GM18508 (cell line): ENCODE measurements at regions not wholly inside any gene's neighbourhood (a gene's known extent, or its start where the extent isn't known, plus 50 kb on each side); places are given as distances from the start of the nearest gene placed in this dataset.
"Not testable (repeated sequence)": the region's sequence is repeated elsewhere in the genome, so short reads cannot be mapped to it uniquely, and the experiment has no call there.

ENCODE experiments used
- ATAC-seq: cut with Tn5 transposase; IDR thresholded peaks from one replicate; pipeline ENCODE4 v1.9.1; 2021; ENCODE audit warnings: moderate number of reproducible peaks; ENCODE audit not compliant: insufficient read depth, unreplicated experiment

DNA sequence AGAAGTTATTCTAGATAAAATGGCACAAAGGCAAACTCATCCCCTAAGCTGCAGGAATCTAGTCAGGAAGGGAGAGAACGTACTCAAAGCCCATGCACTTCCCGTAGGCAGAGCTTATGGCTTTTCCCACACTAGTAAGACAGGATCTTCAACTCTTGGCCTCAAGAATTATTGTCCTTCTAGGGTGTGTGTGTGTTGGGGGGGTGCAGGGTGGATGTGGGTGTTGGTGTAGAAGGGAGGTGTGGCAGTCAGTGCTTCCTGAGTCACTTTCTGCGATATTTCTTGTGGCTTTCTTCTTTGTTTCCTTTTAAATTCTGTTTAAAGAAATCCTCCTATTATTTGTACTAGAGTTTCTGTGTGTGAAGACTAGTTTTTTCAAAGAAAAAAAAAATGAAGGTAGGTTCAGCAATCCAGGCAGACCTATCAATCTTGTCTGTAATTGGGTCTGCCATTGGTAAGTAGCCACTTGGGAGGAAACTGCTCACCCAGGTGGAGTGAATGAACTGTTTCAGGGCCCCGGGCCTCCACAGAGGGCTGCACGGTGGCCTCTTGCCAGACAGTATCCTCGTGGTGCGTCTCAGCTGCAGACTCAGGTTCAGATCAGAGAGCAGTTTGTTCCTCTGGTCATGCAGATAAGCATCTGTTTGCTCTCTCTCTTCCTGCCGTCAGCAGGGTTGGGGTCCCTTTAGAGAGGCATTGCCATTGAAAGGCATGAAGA lies 131.9 kb downstream of the NPR3 start:
- ATAC-seq, result no peak

- no peak for ATAC-seq
Observed at GRCh38 chr5:32843531-32843895, 132.4 kb downstream of the NPR3 start.

DNA sequence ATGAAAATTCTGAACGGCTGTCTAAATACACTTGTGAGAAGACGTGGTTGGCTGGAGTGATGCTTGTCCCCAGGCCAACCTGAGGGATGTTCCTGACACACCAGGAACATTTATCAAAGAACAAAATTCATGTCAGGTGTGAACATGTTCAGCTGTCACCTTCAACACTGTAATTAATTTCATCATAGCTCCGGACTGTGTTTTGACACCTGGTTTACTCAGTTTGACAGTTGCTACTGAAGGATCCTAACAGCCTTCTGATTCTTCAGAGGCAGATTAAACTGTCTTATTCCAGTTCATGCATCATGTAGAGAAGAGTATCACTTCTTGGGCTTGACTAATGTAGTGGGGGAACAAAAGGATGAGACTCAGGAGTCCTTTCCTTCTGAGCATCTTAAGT lies 134.1 kb downstream of the NPR3 start:
- no peak for ATAC-seq

GRCh38 chr5:32848120-32848519 lies 137.0 kb downstream of the NPR3 start:
- no peak for ATAC-seq

- ATAC-seq, result no peak
Observed at GRCh38 chr5:32848681-32849080, 137.6 kb downstream of the NPR3 start.

DNA sequence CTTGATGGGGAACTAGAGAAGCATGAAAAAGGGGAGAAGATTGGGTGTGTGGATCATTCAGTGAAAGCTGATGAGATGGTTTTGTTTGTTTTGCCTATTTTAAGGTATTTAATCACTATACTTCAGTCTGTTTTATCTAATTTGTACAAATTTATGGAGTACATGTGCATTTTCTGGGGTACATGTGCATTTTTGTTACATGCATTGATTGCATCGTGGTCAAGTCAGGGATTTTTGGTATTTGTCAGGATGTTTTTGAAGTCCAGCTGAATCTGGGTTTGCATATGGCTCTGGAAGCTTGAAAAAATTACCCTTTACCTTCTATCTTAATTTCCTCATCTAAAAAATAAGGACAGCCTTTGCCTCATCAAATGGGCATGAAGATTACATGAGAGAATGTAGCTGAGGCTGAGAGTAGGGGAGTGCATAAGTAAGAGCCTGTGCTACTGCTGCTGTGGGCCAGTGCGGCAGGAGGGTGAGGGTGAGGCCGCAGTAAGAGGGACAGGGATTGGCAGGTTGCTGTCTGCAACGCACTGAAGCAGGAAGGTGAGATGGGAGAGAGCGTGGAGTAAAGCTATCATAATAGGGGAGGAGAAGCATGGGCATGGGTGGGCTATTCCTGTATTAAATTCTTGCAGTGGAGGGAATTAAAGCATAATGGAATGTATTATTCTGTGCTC lies 139.8 kb downstream of the NPR3 start:
- ATAC-seq, result no peak

DNA sequence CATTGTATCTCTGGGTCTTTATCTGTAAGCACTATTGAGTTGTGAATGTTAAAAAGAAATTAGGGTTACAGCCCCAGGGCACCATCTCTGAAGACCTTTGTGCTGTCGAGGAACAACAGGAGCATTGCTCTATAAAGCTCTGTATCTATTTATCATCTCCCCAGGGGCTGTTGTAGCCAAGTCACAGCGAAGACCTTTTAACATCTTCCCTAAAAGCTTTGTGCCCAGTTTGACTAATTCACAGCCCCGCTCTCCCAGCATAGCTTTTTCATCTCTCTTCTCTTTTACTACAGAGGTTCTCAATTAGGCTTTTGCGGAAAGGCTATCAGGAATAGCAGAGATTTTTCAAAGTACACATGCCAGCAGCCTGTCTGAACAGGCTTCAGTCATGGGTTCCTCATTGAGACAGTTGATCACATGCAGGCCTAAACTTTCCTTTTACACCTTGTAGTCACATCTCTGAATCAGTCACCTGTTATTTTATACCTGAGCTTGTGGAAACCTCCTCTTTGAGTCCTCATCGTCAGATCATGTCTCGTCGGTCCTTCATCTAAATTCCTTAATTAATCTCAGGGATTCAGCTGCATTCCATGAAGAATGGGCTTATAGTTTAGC lies 140.5 kb downstream of the NPR3 start:
- no peak for ATAC-seq

- no peak for ATAC-seq
Observed at GRCh38 chr5:32852535-32852934, 141.4 kb downstream of the NPR3 start.

DNA sequence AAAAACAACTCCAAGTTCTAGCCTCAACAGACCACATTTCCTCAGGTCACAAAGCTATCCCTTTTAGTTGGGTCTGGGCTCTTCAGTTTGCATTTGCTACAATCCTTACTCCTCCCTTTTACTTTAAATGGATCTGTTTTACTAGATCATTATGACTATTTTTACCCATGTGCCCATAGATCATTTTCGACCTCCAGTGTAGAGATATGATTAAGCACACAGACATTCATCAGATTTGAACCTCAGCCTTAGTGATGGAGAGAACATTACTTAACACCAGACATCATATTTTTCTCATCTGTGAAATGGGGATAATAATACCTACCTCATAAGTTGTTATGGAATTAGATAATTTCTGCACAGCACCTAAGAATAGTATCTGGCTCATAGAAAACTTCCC lies 141.9 kb downstream of the NPR3 start:
- ATAC-seq, result no peak

DNA sequence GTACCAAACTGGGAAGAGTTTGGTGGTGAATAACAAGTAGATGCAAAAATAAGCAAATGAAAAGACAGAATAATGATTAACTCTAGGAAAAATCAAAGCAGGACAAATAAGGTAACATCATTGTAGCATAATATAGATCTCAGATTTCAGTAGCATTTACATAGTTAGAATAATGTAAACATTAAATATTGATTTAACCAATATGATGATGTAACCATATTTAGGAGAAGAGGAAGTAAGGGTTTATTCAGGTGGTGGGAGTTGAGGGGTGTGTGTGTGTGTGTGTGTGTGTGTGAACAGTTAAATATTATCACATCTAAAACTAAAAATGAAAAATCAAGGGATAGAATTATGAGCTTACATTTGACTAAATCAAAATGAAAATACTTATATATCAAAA lies 143.4 kb downstream of the NPR3 start:
- ATAC-seq, result no peak

DNA sequence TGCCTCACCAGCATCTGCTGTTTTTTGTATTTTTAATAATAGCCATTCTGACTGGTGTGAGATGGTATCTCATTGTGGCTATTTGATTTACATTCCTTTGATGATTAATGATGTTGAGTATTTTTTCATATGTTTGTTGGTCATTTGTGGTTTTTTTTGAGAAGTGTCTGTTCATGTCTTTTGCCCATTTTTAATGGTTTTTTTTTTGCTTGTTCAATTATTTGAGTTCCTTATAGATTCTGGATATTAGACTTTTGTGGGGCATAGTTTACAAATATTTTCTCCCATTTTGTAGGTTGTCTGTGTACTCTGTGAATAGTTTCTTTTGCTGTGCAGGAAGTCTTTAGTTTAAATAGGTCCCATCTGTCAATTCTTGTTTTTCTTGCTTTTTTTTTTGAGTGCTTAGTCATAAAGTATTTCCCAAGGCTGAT lies 148.1 kb downstream of the NPR3 start:
- no peak for ATAC-seq

GRCh38 chr5:32865475-32865874 lies 154.4 kb downstream of the NPR3 start:
- no peak for ATAC-seq

DNA sequence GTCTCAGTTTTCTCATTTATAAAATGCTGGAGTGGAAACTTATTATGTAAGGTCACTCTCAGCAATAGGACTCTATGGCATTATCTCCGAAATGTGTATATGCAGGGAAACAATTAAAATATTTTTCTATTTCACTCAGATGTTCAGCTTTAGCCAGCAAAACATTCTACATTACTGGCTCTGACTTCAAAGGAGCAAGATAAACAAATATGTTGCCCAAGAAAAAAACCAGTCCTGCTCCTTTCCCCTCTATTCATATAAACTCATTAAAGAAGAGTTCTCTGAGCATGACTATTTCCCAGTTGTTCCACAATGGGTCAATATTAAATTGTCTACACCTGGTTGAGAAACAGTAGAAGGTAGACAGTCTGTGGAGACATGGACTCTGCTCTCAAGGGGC lies 155.0 kb downstream of the NPR3 start:
- ATAC-seq, result no peak

DNA sequence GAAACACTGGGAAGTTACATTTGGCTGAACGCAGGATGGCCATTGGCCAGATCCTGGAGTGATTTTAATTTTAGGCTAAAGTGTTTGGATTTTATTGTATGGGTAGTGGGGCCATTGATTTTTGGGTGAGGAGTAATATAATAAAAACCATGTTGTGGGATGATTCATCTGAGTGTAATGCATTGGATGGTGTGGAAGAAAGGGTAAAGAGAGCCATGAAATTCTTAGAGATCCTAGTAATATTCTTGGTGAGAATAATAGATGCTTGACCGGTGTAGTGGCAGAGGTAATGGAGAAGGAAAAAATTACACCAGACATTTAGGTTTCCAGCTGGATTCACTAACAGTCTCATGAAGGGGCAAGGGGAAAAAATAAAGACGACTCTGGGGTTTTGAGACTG lies 158.1 kb downstream of the NPR3 start:
- ATAC-seq, result no peak

DNA sequence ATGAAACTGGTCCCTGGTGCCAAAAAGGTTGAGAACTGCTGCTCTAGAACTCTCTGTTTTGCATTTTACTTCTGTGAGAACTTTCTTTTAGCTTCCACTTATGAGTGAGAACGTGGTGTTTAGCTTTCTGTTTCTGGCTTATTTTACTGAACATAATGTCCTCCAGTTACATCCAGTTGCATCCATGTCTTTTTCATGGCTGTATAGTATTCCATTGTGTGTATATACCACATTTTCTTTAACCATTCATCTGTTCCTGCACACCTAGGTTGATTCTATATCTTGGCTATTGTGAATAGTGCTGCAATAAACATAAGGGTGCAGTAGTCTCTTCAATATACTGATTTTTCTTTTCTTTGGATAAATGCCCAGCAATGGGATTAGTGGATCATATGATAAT lies 165.7 kb downstream of the NPR3 start:
- ATAC-seq, result no peak

DNA sequence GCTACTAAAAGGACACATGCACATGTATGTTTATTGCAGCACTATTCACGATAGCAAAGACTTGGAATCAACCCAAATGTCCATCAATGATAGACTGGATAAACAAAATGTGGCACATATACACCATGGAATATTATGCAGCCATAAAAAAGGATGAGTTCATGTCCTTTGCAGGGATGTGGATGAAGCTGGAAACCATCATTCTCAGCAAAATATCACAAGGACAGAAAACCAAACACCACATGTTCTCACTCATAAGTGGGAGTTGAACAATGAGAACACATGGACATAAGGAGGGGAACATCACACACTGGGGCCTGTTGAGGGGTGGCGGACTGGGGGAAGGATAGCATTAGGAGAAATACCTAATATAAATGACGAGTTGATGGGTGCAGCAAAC lies 168.2 kb downstream of the NPR3 start:
- ATAC-seq, result not testable (repeated sequence)

DNA sequence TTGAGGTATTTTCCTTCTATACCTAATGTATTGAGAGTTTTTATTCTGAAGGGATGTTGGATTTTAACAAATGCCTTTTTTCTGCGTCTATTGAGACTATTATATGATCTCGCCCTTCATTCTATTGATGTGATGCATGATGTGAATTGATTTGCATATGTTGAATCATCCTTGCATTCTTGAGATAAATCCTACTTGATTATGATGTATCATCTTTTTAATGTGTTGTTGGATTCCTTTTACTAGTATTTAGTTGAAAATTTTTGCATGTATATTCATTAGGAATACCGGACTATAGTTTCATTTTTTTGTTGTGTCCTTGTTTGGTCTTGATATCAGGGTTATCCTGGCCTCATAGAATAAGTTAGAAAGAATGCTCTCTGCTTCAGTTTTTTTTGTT lies 169.7 kb downstream of the NPR3 start:
- no peak for ATAC-seq

DNA sequence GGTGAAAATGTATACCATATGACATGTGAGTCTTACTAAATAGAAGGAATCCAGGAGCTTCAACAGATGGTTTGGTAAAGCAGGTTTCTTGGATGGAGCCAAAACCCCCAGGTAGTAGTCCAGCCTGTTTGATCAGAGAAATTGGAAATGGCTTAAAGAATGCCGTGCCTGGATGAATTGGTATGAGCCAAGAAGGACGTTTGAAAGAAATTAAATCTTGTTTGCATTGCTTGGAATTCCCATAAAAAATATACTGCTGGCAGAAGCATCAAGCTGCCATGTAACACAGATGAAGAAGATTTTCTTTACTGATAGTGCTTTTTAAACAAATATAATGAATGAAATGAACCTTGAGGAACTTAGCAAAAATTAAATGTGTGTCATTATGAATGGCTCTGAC lies 176.3 kb downstream of the NPR3 start:
- no peak for ATAC-seq

DNA sequence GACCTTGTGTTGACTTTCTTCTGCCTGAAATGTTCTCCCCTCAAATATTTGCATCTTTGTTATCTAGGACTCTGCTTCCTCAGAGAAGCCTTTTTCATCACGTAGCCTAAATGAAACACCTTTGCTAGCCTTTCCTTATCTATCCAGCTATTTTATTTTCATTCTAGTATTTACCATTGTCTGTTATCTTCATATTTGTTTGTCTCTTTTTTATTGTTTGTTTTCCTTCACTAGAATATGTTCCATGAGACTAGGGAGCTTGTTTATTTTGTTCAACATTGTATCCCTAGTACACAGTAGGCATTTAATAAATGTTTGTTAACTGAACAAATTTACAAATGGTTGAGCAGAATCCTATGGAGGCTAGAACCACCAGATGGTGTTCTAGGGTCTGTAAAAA lies 178.0 kb downstream of the NPR3 start:
- no peak for ATAC-seq

GRCh38 chr5:32903613-32904012 lies 192.5 kb downstream of the NPR3 start:
- ATAC-seq, result no peak

DNA sequence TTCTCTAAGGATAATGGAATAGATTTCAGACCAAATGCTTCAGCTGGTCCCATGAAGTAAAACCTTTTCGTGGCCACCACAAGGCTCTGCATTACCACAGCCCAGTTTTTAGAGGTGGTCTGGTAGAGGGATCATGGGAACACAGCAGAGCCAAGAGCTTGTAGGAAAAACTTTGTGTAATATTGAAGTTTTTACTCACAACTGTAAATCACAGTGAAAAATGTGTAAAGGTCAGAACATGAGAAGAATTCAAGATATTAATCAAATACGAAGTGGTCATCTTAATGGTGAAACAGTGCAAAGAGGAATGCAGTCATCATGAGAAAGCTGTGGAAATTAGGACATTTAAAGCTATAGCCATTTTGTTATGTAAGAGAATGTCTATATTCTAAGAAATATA lies 197.5 kb downstream of the NPR3 start:
- ATAC-seq, result no peak

GRCh38 chr5:32909207-32909606 lies 198.1 kb downstream of the NPR3 start:
- ATAC-seq, result no peak
